Lower leg skin (tissue), 3 donors: ENCODE measurements at regions not wholly inside any gene's neighbourhood (a gene's known extent, or its start where the extent isn't known, plus 50 kb on each side); places are given as distances from the start of the nearest gene placed in this dataset.

ENCODE experiments used
- CTCF ChIP-seq, 3 donors: fragments of 450-650 bp; IDR thresholded peaks; one replicate each; pipeline ENCODE4 v1.5.1; 2016; ENCODE audit warnings: antibody characterized with exemption in 3 of 3, mild to moderate bottlenecking in 3 of 3, moderate library complexity in 2 of 3
- POLR2A ChIP-seq, 2 donors: fragments of 450-650 bp; IDR thresholded peaks; one replicate each; pipeline ENCODE4 v1.6.1; 2016 to 2017; ENCODE audit warnings: antibody characterized with exemption in 2 of 2, mild to moderate bottlenecking in 1 of 2, moderate library complexity in 1 of 2

GRCh38 chr14:58737511-58737910 is 99.7 kb downstream of the DACT1 start:
- TF ChIP-seq POLR2A (IDR thresholded peaks at IDR 0.05) = no peak
- no peak for TF ChIP-seq CTCF (IDR thresholded peaks at IDR 0.05)
